ENCODE measurements at regions not wholly inside any gene's neighbourhood (a gene's known extent, or its start where the extent isn't known, plus 50 kb on each side); places are given as distances from the start of the nearest gene placed in this dataset.
A peak's percentile ranks its signal among the peaks of the same experiment; 100 is the strongest.

DNA sequence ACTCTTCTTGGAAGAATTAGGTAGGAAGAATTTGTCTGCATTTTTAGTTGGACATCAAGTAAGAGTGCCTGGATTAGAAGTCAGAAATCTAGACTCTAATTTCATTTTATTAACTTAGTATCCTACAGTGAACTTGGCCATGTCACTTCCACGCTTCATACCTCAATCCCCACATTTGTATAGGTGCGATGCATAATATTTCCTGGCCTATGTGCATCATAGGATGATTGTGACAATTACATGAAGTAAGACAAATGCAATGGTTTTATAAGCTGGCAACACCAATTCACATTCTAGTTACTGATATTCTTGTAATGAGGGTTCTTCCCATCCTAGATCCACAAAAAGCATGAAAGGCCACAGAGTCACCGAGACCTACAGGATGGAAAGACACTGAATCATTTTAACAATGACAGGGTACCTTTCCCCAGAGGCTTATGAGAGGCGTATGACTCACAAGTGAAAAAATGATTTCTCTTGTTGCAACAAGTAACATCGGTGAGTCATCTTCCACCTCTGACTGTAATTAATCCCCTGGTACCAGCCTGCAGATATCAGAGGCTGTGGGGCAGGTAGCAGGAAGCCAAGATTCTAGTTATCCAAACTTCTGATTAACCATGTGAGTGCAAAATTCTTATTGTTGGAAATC lies 56.0 kb upstream of the OR5AK2 start:
- DNase-seq (ENCODE audit: low spot score): peak; percentile 62

GRCh38 chr11:56923116-56923515 lies 65.6 kb upstream of the OR5AK2 start:
- no peak for DNase-seq (ENCODE audit: low spot score)

DNA sequence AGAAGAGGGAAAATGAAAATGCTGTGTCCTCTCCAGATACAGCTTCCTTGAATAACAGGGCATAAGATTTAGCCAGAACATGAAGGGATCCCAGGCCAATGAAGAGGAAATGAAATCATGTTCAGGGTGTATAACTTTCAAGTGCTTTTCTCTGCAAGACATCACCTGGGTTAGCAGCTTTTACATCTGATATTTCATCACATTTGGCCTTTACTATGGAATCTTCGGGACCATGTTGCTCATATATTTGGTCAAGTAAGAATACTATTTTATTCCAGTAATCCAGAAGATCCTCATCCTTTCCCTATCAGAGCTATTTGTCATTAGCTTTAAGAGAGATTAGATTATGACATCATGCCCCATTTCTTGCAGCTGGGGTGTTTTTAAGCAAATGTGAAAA lies 66.3 kb upstream of the OR5AK2 start:
- no peak for DNase-seq (ENCODE audit: low spot score)

DNA sequence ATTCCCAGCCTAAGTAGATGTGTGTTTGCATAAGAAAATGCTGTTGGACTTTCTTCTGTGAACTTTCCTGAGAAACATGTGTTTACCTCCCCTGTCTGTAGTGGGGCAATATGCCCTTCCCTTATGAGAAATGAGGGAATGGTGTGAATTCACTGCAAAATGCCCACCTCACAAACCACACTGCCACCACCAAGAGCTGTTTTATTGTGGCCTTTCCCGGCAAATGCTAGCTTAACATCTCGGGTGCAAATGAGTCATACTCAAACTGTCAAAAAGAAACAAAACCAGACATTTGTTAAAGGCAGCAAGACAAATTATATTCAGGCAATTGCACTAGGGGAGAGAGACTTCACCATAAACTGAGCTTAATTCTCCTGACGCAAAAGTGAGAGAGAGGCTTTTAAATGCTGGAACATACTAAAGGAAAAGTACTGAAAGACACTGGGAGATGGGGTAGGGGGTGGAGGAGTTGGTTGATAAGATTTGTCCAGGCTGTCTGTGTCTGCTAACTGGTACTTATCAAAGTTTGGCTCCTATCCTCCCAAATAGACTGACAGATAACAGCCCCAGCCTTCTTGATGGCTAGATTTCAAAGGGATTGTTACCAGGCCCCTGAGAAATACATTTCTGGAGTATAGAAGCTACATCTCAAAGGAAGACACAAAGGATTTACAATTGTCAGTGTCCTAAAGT lies 70.9 kb upstream of the OR5AK2 start:
- DNase-seq (ENCODE audit: low spot score): peak; percentile 50

DNA sequence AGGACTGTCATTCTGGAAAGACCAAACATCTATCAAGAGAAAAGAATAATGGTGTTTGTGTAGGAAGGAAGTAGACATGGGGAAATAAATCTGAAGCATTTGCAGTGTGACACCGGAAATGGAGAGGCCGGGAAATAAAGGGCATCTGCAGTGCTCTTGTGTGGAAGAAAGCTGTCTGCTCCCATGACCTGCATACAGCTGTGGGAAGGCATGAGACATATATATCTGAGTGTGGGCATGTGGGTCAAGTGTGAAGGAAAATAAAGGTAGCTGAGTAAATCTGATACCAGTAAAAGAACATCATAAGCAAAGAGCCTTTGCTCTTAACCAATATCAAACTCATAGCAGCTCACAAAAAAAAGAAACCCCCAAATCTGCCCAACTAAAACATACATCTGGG lies 72.1 kb upstream of the OR5AK2 start:
- peak; percentile 47 for DNase-seq (ENCODE audit: low spot score)

GRCh38 chr11:56916162-56916561 lies 72.6 kb upstream of the OR5AK2 start:
- no peak for DNase-seq (ENCODE audit: low spot score)

- no peak for DNase-seq (ENCODE audit: low spot score)
These were observed 77.4 kb upstream of the OR5AK2 start for GRCh38 chr11:56911312-56911711.

DNA sequence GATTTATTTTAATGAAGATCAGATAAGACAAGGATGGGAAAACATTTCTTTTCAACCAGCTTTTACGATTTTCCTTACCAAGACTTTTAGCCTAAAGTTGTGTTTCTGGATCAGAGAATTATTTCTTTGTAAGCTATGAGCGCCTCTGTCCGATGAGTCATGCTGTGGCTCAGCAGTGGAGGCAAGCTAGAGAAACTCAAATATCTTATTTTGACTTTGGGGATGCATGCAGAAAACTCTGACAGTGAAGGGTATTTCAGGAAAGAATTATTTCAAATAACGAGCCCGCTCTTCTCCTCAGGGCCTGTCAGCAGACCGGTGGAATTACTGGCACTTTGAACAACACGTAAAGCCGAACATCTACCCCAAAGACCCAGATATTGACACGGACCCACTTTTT lies 77.9 kb upstream of the OR5AK2 start:
- DNase-seq (ENCODE audit: low spot score): no peak

DNA sequence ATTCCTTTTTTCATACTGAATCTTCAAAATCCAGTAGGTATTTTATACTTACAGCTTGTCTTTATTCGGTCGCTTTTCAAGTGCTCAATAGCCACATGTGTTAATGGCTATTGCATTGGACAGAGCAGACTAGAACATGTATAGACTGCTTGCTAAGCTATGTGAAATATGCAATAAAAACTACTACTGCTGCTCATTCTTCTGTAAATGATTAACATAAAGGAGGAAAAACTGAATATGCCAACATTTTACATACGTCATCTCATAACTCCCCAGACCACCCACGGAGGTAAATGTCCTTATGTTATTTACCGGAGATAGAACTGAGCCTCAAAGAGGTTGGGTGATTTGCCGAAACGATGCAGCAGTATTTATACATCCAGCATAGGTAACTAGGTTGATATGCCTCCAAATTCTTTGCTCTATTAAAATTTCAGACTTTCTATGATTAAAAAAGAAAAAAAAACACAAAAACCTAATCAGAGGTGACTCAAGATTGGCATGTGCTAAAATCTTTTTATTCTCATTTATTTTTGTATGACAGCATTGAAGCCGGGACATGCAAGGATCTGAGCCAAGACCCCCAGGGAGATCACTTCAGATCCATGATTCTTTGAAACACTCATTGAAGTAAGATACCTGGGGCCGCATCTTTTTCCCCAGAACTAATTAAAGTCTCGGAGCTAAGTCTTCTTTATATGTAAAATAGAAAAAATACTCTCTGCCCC lies 78.5 kb upstream of the OR5AK2 start:
- no peak for DNase-seq (ENCODE audit: low spot score)

- DNase-seq (ENCODE audit: low spot score): no peak
These were observed 79.2 kb upstream of the OR5AK2 start for GRCh38 chr11:56909563-56909962.

DNA sequence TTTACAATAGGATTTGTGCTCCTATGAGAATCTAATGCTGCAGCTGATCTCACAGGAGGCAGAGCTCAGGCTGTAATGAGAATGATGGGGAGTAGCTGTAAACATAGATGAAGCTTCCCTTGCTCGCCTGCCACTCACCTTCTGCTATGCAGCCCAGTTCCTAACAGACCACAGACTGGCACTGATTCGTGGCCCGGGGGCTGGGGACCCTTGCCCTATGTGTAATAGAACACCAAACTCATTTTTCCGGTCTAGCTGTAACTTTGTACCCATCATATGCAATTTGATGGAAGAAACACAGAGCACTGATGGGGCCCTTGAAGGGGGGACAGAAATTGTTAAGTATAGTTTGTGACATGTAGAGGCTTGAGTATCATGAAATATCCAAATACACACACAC lies 79.6 kb upstream of the OR5AK2 start:
- DNase-seq (ENCODE audit: low spot score): no peak

GRCh38 chr11:56906683-56907148 lies 82.0 kb upstream of the OR5AK2 start:
- DNase-seq (ENCODE audit: low spot score): no peak

DNA sequence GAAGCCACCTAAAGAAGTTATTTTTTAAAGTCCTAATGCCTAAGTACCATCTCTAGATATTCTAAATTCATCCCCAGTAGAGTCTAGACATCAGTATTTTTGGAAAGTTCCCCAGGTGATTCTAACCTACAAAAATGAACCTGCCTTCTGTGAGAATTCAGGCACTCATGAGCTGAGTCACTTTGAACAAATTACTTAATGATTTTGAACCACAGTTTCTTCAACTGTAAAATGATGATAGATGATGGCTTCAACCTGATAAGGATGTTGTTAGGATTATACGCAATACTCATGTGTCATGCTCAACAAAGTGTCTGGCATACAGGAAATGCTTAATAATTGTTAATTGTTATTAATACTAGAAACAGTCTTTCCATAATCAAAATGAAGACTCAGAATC lies 82.8 kb upstream of the OR5AK2 start:
- DNase-seq (ENCODE audit: low spot score): no peak

DNA sequence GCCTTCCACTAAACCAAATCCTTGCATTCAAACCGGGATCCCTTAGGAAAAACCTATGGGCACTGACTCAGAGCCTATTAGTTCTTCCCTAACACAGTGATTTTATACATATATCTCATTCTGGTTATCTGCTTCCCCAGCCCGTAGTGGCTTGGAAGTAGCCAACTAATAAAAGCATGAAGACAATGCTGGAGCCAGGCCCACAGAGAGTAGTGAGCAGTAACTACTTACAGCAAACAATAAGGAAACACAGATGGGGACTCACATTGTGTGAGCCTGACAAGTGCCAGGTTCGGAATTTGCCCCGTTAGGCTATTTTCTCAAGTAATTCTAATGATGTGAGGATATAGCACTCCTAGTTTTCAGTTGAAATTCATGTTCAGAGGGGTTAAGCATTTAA lies 83.3 kb upstream of the OR5AK2 start:
- DNase-seq (ENCODE audit: low spot score): no peak

GRCh38 chr11:56898856-56899255 lies 89.9 kb upstream of the OR5AK2 start:
- DNase-seq (ENCODE audit: low spot score): no peak

DNA sequence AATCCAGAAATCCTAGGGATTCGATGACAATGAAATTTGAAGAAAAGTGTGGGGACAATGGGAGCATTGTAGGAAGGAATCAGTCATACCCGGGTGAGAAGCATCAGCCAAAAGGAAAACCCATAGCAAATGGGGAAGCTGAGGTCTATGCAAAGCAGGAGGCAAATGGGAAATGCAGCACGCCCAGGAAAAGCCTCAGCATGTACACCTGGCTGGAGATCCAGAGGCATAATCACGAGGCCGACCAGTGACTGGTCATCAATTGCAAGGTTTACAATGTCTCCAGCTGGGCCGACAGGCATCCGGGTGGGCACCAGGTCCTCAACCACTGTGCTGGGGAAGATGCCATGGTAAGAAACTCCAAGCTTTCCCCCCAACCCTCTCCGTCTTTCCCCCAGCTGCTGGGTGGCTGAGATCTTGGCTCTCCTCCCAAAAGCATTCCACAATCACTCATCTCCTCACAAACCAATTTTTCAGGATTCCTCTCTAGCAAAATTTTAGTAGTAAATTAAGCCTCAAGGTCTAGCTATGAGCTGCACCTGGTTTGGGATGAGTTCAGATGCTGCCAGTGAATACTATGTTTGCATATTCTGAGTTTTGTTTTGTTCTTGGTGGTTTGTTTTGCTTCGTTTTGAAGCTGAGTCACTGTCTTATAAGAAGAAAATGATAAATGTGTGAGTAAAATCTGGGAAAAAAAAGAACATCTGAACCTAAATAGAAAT lies 98.0 kb upstream of the OR5AK2 start:
- no peak for DNase-seq (ENCODE audit: low spot score)

DNA sequence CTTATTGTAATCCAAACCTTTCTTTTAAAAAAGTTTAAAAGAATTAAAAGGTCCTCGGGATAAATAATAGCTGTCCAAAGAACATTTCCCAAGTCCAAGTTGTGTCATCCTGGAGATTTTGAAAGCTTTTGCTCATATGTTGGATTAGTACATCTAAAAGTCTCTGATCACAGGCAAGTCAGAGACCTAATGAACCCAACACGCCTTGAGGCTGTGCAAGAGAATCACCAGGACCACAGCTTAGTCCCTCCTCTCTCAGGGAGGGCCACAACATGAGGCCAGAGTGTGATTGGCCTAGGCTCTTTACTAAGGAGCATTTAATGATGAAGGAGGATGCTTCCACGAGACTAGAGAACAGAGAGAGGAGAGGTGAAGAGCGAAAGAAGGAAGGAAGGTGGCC lies 98.7 kb upstream of the OR5AK2 start:
- no peak for DNase-seq (ENCODE audit: low spot score)

DNA sequence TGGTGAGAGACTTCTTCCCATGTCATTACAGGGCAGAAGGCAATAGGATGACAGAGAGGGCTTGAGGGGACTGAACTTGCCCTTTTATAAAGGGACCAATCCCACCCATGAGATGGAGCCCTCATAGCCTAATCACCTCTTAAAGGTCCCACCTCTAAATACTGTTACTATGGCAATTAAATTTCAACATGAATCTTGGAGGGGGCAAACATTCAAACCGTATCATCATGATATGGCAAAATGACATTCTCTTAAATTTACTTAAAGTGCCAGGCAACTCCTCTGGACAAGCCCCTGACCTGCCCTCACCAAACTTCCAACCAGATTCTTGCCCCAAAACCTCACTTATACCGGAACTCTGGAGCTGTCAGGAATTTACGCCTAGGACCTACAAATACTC lies 100.8 kb upstream of the OR5AK2 start:
- DNase-seq (ENCODE audit: low spot score): no peak

- DNase-seq (ENCODE audit: low spot score): no peak
These were observed 102.3 kb upstream of the OR5AK2 start for GRCh38 chr11:56886455-56886854.

GRCh38 chr11:56885854-56886253 lies 102.9 kb upstream of the OR5AK2 start:
- no peak for DNase-seq (ENCODE audit: low spot score)

GRCh38 chr11:56885177-56885576 lies 103.5 kb upstream of the OR5AK2 start:
- no peak for DNase-seq (ENCODE audit: low spot score)

- DNase-seq (ENCODE audit: low spot score): no peak
These were observed 105.2 kb upstream of the OR5AK2 start for GRCh38 chr11:56883371-56883987.
